WTC11 (cell line): ENCODE measurements at regions not wholly inside any gene's neighbourhood (a gene's known extent, or its start where the extent isn't known, plus 50 kb on each side); places are given as distances from the start of the nearest gene placed in this dataset.

Experiments
- ATAC-seq: fragments of 200-7000 bp; cut with Tn5 transposase; 2 replicates; pipeline ENCODE4 v1.10.0; 2021; ENCODE audit warnings: mild to moderate bottlenecking, moderate library complexity
- CTCF ChIA-PET: fragments of 300-600 bp; sonication (Branson Sonifier 250); formaldehyde crosslinking; loops from one replicate; lab custom pipeline; 2021; ENCODE audit warnings: antibody characterized with exemption; lab: Charles Lee
- POLR2A ChIA-PET: fragments of 350-600 bp; sonication (Branson Sonifier 250); formaldehyde crosslinking; loops from one replicate; lab custom pipeline; 2021; ENCODE audit warnings: antibody characterized with exemption; lab: Charles Lee
- DNase-seq: peaks from one replicate; pipeline ENCODE4 v3.0.0; 2021; ENCODE audit warnings: low spot score
- H3K27ac Mint-ChIP-seq: 2 replicates; pipeline ENCODE4 v1.8.0; 2021; ENCODE audit warnings: mixed read lengths
- H3K27me3 Mint-ChIP-seq: 2 replicates; pipeline ENCODE4 v1.8.0; 2021; ENCODE audit warnings: low read depth, mild to moderate bottlenecking, moderate library complexity, mixed read lengths
- H3K36me3 Mint-ChIP-seq: 2 replicates; pipeline ENCODE4 v1.8.0; 2021; ENCODE audit warnings: mixed read lengths
- H3K4me1 Mint-ChIP-seq: 2 replicates; pipeline ENCODE4 v1.8.0; 2022; ENCODE audit warnings: mixed read lengths
- H3K4me3 Mint-ChIP-seq: 2 replicates; pipeline ENCODE4 v1.8.0; 2021; ENCODE audit warnings: mild to moderate bottlenecking, moderate library complexity, mixed read lengths
- H3K9me3 Mint-ChIP-seq: 2 replicates; pipeline ENCODE4 v1.8.0; 2021; ENCODE audit warnings: mixed read lengths
- CREB1 ChIP-seq: sonication (generic); formaldehyde crosslinking; IDR thresholded peaks from 2 replicates; pipeline ENCODE4 v1.8.0; 2023; ENCODE audit warnings: mild to moderate bottlenecking, missing genetic modification reagents
- CREM ChIP-seq: sonication (generic); formaldehyde crosslinking; IDR thresholded peaks from 2 replicates; pipeline ENCODE4 v1.8.1; 2022; ENCODE audit warnings: mild to moderate bottlenecking, missing genetic modification reagents, moderate library complexity
- ETV6 ChIP-seq: sonication (generic); formaldehyde crosslinking; IDR thresholded peaks from 2 replicates; pipeline ENCODE4 v1.8.1; 2022; ENCODE audit warnings: mild to moderate bottlenecking, missing genetic modification reagents
- GRHL2 ChIP-seq: fragments of 250-450 bp; sonication (Bioruptor Pico); IDR thresholded peaks from 2 replicates; pipeline ENCODE4 v1.8.0; 2022; ENCODE audit warnings: mild to moderate bottlenecking, moderate library complexity; ENCODE audit not compliant: insufficient replicate concordance, severe bottlenecking
- IRF2 ChIP-seq: sonication (generic); formaldehyde crosslinking; IDR thresholded peaks from 2 replicates; pipeline ENCODE4 v1.8.0; 2022; ENCODE audit warnings: low read depth, missing genetic modification reagents, borderline replicate concordance
- KAT7 ChIP-seq: sonication (generic); formaldehyde crosslinking; IDR thresholded peaks from 2 replicates; pipeline ENCODE4 v1.8.1; 2023; ENCODE audit warnings: missing genetic modification reagents, mild to moderate bottlenecking, borderline replicate concordance
- NFATC4 ChIP-seq: fragments of 250-450 bp; sonication (Bioruptor Pico); IDR thresholded peaks from 2 replicates; pipeline ENCODE4 v1.9.0; 2021; ENCODE audit warnings: mild to moderate bottlenecking
- NFE2L1 ChIP-seq: sonication (generic); formaldehyde crosslinking; IDR thresholded peaks from 2 replicates; pipeline ENCODE4 v1.8.1; 2023; ENCODE audit warnings: missing genetic modification reagents
- PRRX2 ChIP-seq: fragments of 250-450 bp; sonication (Bioruptor Pico); IDR thresholded peaks from 2 replicates; pipeline ENCODE4 v1.8.0; 2021; ENCODE audit warnings: mild to moderate bottlenecking
- RORB ChIP-seq: fragments of 250-450 bp; sonication (Bioruptor Pico); IDR thresholded peaks from 2 replicates; pipeline ENCODE4 v1.9.0; 2021; ENCODE audit warnings: mild to moderate bottlenecking
- SMAD4 ChIP-seq: sonication (generic); formaldehyde crosslinking; IDR thresholded peaks from 2 replicates; pipeline ENCODE4 v1.8.0; 2022; ENCODE audit warnings: mild to moderate bottlenecking, missing genetic modification reagents
- SP1 ChIP-seq: sonication (generic); formaldehyde crosslinking; conservative IDR thresholded peaks from 2 replicates; pipeline ENCODE4 v1.8.1; 2022; ENCODE audit warnings: missing genetic modification reagents
- TEAD4 ChIP-seq: sonication (generic); formaldehyde crosslinking; IDR thresholded peaks from 2 replicates; pipeline ENCODE4 v1.8.0; 2022; ENCODE audit warnings: mild to moderate bottlenecking, missing genetic modification reagents
- ZNF396 ChIP-seq: fragments of 250-450 bp; sonication (Bioruptor Pico); IDR thresholded peaks from 2 replicates; pipeline ENCODE4 v1.8.0; 2021; ENCODE audit warnings: mild to moderate bottlenecking, moderate library complexity, borderline replicate concordance
- TF ChIP-seq, protein P1 (sequence below): fragments of 200-600 bp; IDR thresholded peaks from 2 replicates; pipeline ENCODE4 v1.8.0; 2022; ENCODE audit warnings: antibody characterized with exemption
- TF ChIP-seq, protein P2 (sequence below): sonication (generic); formaldehyde crosslinking; IDR thresholded peaks from 2 replicates; pipeline ENCODE4 v1.8.0; 2022; ENCODE audit warnings: mild to moderate bottlenecking, missing genetic modification reagents
- TF ChIP-seq, protein P3 (sequence below): sonication (generic); formaldehyde crosslinking; IDR thresholded peaks from 2 replicates; pipeline ENCODE4 v1.8.0; 2023; ENCODE audit warnings: missing genetic modification reagents
- TF ChIP-seq, protein P4 (sequence below): sonication (generic); formaldehyde crosslinking; conservative IDR thresholded peaks from 2 replicates; pipeline ENCODE4 v1.8.1; 2023; ENCODE audit warnings: mild to moderate bottlenecking, low read depth, missing genetic modification reagents, moderate library complexity
- TF ChIP-seq, protein P5 (sequence below): sonication (generic); formaldehyde crosslinking; IDR thresholded peaks from 2 replicates; pipeline ENCODE4 v1.8.0; 2022; ENCODE audit warnings: mild to moderate bottlenecking, missing genetic modification reagents
- TF ChIP-seq, protein P6 (sequence below): sonication (generic); formaldehyde crosslinking; IDR thresholded peaks from 2 replicates; pipeline ENCODE4 v1.8.0; 2023; ENCODE audit warnings: missing genetic modification reagents, mild to moderate bottlenecking, borderline replicate concordance

DNA sequence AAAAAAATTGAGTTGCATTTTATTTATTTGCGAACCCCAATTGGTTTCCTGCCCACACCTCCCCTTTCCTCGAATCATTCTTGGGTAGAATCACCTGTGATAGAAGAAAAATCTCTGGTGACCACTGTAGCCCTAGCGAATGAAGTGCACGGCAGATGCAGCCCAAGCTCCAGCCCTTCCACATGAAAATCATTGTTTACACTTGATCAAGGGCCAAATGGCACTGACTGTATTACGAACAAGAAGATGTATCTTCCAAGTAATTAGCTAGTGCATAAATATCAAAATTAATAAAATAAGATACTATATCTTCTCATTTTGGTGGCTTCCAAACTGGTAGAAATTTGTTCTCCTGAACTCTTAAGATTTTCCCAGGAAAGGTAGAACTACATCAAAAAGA is 93.4 kb upstream of the ARID1B start (continued):
- TF ChIP-seq TEAD4 (CRISPR knock-in tag) (no peak), IRF2 (CRISPR knock-in tag) (no peak), NFE2L1 (no peak), RORB (CRISPR knock-in tag) (no peak), CREM (CRISPR knock-in tag) (no peak)
- TF ChIP-seq, protein P1, sequence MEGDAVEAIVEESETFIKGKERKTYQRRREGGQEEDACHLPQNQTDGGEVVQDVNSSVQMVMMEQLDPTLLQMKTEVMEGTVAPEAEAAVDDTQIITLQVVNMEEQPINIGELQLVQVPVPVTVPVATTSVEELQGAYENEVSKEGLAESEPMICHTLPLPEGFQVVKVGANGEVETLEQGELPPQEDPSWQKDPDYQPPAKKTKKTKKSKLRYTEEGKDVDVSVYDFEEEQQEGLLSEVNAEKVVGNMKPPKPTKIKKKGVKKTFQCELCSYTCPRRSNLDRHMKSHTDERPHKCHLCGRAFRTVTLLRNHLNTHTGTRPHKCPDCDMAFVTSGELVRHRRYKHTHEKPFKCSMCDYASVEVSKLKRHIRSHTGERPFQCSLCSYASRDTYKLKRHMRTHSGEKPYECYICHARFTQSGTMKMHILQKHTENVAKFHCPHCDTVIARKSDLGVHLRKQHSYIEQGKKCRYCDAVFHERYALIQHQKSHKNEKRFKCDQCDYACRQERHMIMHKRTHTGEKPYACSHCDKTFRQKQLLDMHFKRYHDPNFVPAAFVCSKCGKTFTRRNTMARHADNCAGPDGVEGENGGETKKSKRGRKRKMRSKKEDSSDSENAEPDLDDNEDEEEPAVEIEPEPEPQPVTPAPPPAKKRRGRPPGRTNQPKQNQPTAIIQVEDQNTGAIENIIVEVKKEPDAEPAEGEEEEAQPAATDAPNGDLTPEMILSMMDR, result no peak

DNA sequence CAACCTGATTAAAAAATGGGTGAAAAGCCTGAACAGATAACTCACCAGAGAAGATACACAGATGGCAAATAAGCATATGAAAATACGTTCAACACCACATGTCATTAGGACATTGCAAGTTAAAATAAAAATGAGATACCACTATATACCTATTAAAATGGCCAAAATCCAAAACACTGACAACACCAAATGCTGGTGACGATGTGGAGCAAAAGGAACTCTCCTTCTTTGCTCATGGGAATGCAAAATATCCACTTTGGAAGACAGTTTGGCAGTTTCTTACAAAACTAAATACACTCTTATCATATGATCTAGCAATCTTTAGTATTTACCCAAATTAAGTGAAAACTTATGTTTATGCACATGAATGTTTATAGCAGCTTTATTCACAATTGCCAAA is 100.5 kb upstream of the ARID1B start:
- peaks cover 52% of the 10 kb centered on the region for H3K9me3 Mint-ChIP-seq
- TF ChIP-seq, protein P2, sequence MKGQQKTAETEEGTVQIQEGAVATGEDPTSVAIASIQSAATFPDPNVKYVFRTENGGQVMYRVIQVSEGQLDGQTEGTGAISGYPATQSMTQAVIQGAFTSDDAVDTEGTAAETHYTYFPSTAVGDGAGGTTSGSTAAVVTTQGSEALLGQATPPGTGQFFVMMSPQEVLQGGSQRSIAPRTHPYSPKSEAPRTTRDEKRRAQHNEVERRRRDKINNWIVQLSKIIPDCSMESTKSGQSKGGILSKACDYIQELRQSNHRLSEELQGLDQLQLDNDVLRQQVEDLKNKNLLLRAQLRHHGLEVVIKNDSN (CRISPR knock-in tag), result no peak
- TF ChIP-seq SP1 (CRISPR knock-in tag) (no peak), NFATC4 (CRISPR knock-in tag) (no peak), CREB1 (CRISPR knock-in tag) (no peak), GRHL2 (no peak)
- CTCF ChIA-PET, result no interaction called here
- H3K4me3 Mint-ChIP-seq, result no peak overlapping the region
- peaks cover 32% of the 10 kb centered on the region for H3K36me3 Mint-ChIP-seq
- ATAC-seq (no peak), DNase-seq (no peak)
- no peaks in the 10 kb centered on the region for H3K27me3 Mint-ChIP-seq
- no peaks in the 10 kb centered on the region for H3K4me1 Mint-ChIP-seq
- POLR2A ChIA-PET, result no interaction called here
- H3K27ac Mint-ChIP-seq, result no peak overlapping the region

DNA sequence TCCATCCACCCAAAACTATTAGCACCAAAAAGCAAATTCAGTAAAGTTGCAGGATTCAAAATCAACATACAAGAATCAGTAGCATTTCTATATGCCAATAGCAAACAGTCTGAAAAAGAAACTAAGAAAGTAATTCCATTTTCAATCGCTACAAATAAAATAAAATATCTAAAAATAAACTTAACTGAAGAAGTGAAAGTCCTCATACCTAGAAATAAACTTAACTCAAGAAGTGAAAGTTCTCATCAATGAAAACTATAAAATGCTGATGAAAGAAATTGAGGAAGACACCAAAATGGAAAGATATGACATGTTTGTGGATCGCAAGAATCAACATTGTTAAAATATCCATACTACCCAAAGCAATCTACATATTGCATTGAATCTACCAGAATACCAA is 103.0 kb upstream of the ARID1B start:
- Mint-ChIP-seq H3K36me3 (peaks cover 37% of the 10 kb centered on the region), H3K4me1 (no peaks in the 10 kb centered on the region), H3K4me3 (no peak overlapping the region), H3K27ac (no peak overlapping the region), H3K9me3 (peaks cover 54% of the 10 kb centered on the region), H3K27me3 (no peaks in the 10 kb centered on the region)
- ChIA-PET POLR2A (no interaction called here), CTCF (no interaction called here)
- DNase-seq (no peak), ATAC-seq (no peak)
- no peak for TF ChIP-seq SMAD4
- TF ChIP-seq ETV6 (CRISPR knock-in tag), result no peak
- TF ChIP-seq, protein P1, result no peak
- no peak for TF ChIP-seq ZNF396 (CRISPR knock-in tag)
- TF ChIP-seq PRRX2 (CRISPR knock-in tag), result no peak
- no peak for TF ChIP-seq IRF2 (CRISPR knock-in tag)
- TF ChIP-seq, protein P3, sequence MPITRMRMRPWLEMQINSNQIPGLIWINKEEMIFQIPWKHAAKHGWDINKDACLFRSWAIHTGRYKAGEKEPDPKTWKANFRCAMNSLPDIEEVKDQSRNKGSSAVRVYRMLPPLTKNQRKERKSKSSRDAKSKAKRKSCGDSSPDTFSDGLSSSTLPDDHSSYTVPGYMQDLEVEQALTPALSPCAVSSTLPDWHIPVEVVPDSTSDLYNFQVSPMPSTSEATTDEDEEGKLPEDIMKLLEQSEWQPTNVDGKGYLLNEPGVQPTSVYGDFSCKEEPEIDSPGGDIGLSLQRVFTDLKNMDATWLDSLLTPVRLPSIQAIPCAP (CRISPR knock-in tag), result no peak
- no peak for TF ChIP-seq RORB (CRISPR knock-in tag)
- TF ChIP-seq KAT7 (CRISPR knock-in tag), result no peak
- TF ChIP-seq, protein P4, sequence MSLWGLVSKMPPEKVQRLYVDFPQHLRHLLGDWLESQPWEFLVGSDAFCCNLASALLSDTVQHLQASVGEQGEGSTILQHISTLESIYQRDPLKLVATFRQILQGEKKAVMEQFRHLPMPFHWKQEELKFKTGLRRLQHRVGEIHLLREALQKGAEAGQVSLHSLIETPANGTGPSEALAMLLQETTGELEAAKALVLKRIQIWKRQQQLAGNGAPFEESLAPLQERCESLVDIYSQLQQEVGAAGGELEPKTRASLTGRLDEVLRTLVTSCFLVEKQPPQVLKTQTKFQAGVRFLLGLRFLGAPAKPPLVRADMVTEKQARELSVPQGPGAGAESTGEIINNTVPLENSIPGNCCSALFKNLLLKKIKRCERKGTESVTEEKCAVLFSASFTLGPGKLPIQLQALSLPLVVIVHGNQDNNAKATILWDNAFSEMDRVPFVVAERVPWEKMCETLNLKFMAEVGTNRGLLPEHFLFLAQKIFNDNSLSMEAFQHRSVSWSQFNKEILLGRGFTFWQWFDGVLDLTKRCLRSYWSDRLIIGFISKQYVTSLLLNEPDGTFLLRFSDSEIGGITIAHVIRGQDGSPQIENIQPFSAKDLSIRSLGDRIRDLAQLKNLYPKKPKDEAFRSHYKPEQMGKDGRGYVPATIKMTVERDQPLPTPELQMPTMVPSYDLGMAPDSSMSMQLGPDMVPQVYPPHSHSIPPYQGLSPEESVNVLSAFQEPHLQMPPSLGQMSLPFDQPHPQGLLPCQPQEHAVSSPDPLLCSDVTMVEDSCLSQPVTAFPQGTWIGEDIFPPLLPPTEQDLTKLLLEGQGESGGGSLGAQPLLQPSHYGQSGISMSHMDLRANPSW (CRISPR knock-in tag), result no peak
- TF ChIP-seq, protein P5, sequence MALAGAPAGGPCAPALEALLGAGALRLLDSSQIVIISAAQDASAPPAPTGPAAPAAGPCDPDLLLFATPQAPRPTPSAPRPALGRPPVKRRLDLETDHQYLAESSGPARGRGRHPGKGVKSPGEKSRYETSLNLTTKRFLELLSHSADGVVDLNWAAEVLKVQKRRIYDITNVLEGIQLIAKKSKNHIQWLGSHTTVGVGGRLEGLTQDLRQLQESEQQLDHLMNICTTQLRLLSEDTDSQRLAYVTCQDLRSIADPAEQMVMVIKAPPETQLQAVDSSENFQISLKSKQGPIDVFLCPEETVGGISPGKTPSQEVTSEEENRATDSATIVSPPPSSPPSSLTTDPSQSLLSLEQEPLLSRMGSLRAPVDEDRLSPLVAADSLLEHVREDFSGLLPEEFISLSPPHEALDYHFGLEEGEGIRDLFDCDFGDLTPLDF, result no peak
- TF ChIP-seq, protein P6, sequence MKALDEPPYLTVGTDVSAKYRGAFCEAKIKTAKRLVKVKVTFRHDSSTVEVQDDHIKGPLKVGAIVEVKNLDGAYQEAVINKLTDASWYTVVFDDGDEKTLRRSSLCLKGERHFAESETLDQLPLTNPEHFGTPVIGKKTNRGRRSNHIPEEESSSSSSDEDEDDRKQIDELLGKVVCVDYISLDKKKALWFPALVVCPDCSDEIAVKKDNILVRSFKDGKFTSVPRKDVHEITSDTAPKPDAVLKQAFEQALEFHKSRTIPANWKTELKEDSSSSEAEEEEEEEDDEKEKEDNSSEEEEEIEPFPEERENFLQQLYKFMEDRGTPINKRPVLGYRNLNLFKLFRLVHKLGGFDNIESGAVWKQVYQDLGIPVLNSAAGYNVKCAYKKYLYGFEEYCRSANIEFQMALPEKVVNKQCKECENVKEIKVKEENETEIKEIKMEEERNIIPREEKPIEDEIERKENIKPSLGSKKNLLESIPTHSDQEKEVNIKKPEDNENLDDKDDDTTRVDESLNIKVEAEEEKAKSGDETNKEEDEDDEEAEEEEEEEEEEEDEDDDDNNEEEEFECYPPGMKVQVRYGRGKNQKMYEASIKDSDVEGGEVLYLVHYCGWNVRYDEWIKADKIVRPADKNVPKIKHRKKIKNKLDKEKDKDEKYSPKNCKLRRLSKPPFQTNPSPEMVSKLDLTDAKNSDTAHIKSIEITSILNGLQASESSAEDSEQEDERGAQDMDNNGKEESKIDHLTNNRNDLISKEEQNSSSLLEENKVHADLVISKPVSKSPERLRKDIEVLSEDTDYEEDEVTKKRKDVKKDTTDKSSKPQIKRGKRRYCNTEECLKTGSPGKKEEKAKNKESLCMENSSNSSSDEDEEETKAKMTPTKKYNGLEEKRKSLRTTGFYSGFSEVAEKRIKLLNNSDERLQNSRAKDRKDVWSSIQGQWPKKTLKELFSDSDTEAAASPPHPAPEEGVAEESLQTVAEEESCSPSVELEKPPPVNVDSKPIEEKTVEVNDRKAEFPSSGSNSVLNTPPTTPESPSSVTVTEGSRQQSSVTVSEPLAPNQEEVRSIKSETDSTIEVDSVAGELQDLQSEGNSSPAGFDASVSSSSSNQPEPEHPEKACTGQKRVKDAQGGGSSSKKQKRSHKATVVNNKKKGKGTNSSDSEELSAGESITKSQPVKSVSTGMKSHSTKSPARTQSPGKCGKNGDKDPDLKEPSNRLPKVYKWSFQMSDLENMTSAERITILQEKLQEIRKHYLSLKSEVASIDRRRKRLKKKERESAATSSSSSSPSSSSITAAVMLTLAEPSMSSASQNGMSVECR (CRISPR knock-in tag), result no peak
